GM10266 (cell line): ENCODE measurements at regions not wholly inside any gene's neighbourhood (a gene's known extent, or its start where the extent isn't known, plus 50 kb on each side); places are given as distances from the start of the nearest gene placed in this dataset.

Experiments used
- DNase-seq: peaks from one replicate; pipeline ENCODE4 v3.0.0; 2012; ENCODE audit errors: extremely low spot score
- TF ChIP-seq, protein P1 (sequence below): IDR thresholded peaks from 2 replicates; pipeline ENCODE4 v1.5.1; 2012; ENCODE audit warnings: mild to moderate bottlenecking, low read depth; ENCODE audit not compliant: control insufficient read depth, insufficient read depth; ENCODE audit errors: missing control alignments

DNA sequence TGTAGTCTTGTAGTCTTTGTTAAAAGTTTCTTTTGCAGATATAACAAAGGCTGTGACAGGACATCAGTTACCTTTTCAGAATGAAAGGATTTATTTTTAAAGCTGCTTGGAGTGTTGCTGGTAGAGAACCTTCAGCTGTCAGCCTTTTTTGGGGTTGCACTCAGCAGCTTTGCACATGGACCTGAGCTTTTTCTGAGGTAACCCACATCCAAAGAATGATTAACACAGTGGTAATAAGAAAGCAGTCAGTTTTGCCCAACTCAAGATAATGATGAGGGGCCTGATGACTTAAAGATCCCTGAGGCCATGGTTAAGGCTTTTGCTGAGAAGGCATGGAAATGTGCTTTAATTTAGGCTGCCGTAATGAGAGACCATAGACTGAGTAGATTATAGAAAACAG lies 1042.7 kb downstream of the PLOD2 start:
- TF ChIP-seq, protein P1, sequence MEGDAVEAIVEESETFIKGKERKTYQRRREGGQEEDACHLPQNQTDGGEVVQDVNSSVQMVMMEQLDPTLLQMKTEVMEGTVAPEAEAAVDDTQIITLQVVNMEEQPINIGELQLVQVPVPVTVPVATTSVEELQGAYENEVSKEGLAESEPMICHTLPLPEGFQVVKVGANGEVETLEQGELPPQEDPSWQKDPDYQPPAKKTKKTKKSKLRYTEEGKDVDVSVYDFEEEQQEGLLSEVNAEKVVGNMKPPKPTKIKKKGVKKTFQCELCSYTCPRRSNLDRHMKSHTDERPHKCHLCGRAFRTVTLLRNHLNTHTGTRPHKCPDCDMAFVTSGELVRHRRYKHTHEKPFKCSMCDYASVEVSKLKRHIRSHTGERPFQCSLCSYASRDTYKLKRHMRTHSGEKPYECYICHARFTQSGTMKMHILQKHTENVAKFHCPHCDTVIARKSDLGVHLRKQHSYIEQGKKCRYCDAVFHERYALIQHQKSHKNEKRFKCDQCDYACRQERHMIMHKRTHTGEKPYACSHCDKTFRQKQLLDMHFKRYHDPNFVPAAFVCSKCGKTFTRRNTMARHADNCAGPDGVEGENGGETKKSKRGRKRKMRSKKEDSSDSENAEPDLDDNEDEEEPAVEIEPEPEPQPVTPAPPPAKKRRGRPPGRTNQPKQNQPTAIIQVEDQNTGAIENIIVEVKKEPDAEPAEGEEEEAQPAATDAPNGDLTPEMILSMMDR = no peak
- no peak for DNase-seq

DNA sequence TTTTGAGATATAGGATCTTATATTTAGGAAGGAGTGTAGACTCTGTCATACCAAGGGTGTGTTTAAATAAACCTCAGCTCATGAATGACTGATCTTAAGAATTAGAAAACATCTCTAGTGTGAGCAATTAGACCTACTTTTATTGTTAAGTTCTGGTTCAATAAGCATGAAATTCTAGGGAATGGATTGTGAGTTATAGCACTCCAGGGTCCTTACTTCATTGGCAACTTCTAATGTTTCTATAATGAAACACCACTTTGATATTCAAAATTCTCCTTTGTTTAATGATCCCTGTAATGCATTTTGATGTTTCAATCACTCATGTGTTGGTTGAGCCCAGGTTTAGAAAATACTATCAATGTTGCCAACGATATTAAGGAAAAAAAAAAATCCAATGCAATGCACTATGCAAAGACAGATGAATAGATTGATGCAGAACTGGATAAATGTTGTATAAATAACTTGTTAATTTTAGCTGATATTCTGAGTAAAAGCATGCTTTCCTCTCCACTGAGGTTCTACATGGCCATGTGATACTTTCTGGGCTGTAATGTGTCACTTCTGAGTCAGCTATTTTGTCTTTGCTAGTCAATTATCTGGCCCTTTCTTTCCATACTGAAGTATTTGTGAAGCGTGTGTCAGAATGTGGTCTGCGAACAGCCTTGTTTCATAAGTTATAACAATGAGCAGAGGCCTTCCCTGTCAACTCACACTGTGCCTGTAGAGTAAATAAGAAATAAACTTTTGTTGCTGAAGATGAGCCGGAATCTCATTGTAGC lies 1035.9 kb downstream of the PLOD2 start:
- TF ChIP-seq, protein P1 = no peak
- DNase-seq = no peak

DNA sequence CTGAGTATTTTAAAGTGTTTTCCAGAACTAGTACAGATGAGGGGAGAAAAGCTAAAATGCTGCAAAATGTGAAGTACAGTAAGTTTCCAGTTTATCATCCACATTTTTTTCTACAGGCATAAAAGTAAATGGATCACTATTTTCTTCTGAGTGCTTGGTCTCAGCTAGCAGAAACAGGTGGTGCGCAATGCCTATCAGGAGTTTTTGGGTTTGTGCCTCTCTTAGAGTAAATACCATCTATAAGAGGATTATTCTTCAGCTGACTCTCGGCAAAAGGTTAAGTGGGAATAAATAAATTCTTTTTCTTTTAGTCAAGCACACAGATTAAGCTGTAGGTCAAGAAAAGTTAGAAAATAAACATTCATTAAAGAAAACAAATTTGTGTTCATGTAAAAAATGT lies 1027.7 kb downstream of the PLOD2 start:
- DNase-seq = no peak
- TF ChIP-seq, protein P1 = no peak

DNA sequence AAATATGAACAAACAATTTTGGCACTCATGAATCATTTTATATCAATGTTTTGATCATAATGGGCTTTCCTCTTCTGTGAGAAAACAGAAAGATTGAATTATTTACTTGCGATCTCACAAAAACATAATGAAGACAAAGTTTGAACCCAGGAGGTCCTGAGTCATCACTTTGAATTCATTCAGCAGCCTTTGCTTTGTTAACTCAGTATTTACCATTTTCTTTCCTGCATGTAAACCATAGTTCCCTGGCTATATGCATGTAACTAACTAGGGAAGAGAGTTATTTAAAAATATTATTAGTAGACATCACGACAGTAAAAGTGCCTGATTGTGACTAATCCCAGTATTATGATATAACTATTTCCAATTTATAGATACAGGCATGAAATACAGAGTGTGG lies 1026.2 kb downstream of the PLOD2 start:
- TF ChIP-seq, protein P1 = no peak
- DNase-seq = no peak

DNA sequence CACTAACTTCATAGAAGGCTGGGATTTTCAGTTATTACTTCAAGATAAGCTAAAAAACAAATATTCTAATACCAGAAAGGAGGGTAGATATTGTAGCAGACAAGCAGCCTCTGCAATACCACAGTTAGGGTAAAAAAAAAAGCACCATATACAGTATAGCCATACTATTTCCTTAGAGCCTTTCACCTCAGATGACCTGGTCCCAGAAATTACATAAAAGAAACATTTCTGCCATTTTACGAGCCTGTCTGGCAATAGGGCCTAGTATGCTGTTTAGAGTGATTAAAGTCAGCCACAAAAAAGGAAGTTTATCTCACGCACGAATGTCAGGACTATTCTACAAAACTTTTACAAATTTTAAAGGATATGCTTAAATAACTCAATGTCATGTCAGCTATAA lies 1016.6 kb downstream of the PLOD2 start:
- no peak for DNase-seq
- TF ChIP-seq, protein P1 = no peak

DNA sequence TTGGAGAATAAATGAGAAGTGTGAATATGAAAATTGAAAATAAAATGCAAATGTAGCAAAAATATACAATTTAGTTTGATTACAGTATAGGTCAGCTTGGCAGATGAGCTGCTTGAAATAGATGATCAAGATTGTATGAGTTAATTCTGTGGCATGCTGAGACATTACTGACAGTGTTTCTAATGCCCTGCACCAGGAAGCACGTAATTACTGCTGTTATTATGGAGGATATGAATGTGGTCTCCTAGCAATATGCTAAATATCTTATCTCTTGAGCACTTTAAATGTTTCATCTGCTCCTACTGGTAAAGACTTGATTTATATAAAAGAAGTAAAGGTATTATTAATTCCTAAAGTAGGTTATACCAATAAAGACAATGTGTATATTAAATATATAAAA lies 1015.5 kb downstream of the PLOD2 start:
- DNase-seq = no peak
- TF ChIP-seq, protein P1 = no peak

DNA sequence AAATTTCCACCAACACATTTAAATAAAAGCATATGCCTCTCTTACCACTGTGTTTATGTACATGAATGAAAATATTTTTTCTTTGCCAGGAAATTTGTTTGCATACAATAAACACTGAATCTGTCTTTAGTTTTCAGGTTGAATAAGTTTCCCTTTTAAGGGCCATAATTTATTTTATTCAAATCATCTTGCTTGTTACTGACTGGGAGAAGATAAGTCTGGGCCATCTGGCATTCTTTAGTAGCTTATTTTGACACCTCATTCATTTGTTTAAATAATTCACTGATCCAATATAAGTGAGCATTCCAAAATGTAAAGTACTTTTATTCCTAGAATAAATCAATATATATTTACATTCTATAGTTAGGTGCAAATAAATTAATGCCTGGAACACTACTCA lies 1001.3 kb downstream of the PLOD2 start:
- DNase-seq = no peak
- TF ChIP-seq, protein P1 = no peak
